Fibroblast of skin of right biceps (primary cell): ENCODE measurements at regions not wholly inside any gene's neighbourhood (a gene's known extent, or its start where the extent isn't known, plus 50 kb on each side); places are given as distances from the start of the nearest gene placed in this dataset.
A peak's percentile ranks its signal among the peaks of the same experiment; 100 is the strongest.
"Not testable (repeated sequence)": the region's sequence is repeated elsewhere in the genome, so short reads cannot be mapped to it uniquely, and the experiment has no call there.

Experiments
- DNase-seq: peaks from one replicate; pipeline ENCODE4 v3.0.0-alpha.2; 2013

GRCh38 chr2:114066186-114066747 is 176.4 kb downstream of the ACTR3 start:
- no peak for DNase-seq

GRCh38 chr2:114068438-114068837 is 178.5 kb downstream of the ACTR3 start:
- DNase-seq, result no peak

DNA sequence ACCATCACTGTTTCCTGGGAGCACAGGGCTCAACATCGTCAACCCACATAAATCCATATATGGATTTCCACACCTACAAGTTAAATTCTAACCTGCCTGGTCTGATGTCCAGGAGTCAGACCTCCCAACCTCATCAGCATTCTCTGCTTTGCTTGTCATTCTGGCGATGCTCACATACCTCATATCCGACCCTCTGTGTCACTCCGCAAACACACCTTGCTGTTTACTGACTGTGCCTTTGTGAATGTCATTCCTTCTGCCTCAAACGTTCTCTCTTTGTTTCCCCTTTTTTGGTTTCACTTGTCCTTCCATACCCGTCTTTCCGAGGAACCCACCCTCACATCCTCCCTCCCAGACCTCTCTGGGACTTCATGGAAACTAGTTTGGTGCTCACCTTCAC is 187.1 kb downstream of the ACTR3 start:
- DNase-seq, result no peak

DNA sequence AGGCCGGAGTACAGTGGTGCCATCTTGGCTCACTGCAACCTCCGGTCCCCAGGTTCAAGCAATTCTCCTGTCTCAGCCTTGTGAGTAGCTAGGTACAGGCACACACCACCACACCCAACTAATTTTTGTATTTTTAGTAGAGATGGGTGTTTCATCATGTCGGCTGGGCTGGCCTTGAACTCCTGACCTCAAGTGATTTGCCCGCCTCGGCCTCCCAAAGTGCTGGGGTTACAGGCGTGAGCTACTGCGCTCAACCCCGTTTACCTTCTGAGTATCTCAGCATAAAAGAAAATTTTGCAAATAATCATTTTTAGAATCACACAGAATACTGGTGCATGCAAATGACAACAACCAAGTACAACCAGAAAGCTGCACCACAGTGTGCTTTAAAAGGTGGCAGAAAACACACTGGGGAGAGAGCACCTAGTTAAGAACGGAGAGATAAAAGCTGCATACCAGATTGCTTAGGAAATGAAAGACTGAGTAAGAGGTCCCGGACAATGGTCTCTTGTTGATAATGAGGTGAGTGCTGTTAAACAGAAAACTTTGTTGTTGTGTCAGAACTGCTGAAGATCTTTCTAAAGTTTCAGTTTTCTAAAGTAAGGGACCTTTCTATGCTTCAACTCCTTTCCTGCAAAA is 189.6 kb downstream of the ACTR3 start:
- no peak for DNase-seq

- no peak for DNase-seq
Observed at GRCh38 chr2:114082731-114083433, 193.0 kb downstream of the ACTR3 start.

DNA sequence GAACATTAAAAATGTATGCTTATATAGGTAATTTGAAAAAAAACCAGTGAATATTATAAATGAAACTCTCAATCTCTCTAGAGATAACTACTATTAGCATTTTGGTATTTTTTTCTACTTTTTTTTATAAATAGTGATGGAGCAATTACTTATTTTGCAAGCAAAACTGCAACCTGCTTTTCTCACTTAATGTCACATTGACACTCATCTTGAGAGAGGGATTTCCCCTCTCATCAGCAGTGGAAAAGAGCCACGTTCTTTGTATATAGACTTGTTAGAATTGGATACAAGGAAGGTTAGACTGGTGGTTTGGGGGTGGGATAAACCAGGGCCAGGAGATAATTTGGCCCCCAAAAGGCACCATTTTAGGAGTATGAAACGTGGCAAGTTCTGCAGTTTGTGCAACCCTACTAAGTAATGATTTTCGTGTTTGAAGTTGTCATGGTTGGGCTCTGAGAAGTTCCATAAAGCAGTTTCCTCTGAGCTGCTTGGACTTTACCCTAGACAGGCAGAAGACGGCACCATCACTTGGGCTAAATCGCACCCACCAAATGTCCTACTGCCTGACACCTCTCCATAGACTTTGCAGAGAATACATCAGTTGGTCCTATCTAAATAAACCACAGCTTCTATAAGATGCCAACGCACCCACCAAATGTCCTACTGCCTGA is 194.0 kb downstream of the ACTR3 start:
- DNase-seq, result no peak

DNA sequence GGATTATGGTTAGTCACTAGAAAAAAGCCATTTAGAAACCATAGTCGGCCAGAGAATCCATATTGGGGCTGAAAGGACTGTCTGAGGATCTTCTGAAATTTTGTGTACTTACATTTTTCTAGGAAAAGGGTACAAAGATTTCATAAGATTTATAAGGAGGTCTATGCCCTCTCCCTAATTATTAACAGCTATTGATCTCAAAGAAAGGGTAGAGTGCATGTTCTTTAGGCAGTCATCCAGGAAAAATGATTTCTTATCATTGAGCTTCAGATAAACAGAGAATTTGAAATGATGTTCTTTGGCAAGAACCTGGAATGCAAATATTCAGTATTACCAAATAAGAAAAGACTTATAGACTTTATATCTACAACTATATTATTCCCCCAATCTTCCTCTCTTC is 195.3 kb downstream of the ACTR3 start:
- no peak for DNase-seq

DNA sequence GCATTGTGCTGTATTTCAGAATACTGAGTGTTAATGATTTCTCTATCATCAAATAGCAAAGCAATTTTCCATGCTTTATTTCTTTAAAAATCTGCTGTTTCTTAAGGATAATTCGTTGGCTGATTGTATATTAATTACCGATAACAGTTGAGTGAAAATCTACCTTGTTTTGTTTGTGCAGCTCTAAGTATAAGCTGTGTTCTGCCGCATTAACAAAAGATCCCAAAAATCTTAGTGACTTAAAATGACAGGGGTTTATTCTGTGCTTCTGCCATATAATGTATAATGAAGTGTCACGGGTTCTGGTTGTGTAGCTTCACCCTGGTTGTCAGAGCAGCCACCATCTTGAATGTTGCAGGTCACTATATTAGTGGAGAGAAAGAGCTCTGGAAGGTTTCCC is 196.1 kb downstream of the ACTR3 start:
- DNase-seq, result no peak

DNA sequence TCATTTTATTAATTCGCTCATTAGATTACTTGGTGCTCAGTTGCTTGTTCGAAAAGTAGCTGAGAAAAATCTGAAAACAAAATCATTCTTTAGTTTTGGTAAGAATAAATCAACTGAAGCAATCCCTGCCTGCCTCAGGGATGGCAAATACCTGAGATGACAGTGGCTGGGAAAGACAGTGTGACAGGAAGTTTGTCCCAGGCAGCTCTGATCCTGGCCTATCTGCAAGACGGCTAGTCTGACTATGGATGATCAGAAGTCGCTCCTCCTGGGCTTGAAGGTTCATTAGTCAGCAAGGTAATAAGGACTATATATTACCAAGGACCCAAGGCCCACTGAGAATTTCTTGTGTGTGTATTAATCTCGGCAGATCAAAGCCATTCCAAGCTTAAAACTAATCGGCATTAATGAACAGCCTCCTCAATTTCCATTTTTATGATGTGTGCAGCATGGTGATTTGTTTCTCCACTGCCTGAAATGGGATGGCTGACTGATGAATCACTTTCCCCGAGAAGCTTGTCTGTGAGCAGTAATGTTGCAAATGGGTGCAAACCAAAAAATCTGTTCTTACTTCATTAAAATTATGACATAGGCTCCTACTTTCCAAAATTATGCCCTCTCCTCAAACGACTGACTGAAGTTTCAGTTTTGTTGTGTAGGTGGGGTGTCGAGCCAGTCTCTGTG is 199.9 kb downstream of the ACTR3 start:
- no peak for DNase-seq

- DNase-seq, result no peak
Observed at GRCh38 chr2:114091010-114091409, 201.1 kb downstream of the ACTR3 start.

DNA sequence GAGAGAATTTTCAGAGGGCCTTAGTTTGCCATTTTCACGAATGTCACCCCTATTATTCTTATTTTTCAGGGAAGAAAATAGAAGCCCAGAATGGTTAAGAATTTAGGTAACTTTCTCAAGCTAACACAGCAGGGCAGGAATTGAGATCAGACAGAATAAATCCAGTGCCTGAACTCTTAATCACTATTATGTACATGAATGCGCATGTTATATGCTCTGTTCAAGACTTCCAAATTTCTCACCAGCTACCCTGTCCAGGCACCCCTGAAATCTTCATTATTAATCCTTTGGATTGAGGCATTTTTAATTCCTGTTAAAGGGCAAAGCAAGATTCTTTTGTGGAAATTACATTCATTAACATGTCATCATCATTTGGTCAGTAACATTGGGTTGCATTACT is 218.4 kb downstream of the ACTR3 start:
- no peak for DNase-seq

- DNase-seq, result no peak
Observed at GRCh38 chr2:114108824-114109416, 219.0 kb downstream of the ACTR3 start.

DNA sequence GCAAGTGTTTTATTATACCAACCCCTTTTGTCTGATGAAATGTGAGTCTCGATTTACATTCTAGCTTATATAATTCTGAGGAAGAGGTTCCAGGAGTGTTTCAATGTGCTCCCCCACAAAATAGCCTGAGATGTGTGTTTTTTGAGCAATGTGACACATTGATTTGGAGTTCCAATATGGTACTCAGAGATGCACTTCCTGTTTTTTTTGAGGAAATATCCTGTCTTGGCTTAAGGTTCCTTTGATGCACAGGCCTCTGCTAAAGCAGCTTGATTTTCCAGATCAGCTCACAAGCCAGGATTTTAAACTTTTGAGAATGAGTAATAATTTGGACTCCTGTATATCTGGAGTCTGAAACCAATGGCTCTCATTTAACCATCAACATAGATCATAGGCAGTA is 221.4 kb downstream of the ACTR3 start:
- DNase-seq, result no peak

- DNase-seq, result no peak
Observed at GRCh38 chr2:114113518-114113917, 223.6 kb downstream of the ACTR3 start.

DNA sequence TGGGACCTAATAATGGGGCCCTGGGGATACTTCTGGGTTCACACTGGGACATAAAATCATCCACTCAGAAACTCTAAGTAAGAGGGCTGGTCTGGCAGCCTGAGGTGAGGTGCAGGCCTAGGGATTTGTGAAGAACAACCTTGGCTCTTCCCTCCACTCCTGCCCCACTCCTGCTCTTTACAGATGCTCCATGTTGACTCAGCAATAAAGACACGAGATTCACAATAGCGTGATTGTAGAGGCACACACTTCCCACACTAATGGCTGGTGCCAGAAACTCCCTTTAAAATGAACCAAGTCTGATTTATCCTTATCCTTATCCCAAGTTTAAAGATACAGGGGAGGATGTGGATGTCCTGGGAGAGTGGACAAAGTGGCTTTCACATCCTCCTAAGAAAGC is 228.2 kb downstream of the ACTR3 start:
- no peak for DNase-seq

- DNase-seq, result no peak
Observed at GRCh38 chr2:114119862-114120261, 230.0 kb downstream of the ACTR3 start.

DNA sequence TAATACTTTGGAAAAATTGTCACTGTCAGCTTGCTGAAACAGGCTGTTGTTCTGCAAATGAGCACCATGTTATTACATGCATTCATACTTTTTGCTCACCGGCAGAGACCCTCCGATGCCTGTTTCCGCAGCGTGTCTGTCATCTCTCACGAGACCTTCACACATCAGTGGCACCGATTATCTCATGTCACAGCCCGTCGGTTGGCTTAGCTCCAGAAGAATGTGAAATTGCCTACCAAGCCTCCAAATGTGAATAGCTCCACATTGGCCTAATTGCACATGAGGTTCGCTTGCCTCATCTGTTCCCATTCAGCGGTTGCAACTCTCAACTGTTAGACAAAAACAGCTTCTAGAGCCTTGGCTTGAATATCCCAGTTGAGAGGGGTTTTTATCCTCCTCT is 233.0 kb downstream of the ACTR3 start:
- no peak for DNase-seq

GRCh38 chr2:114123925-114124324 is 234.0 kb downstream of the ACTR3 start:
- no peak for DNase-seq

- DNase-seq, result peak; percentile 16
Observed at GRCh38 chr2:114127372-114127771, 237.5 kb downstream of the ACTR3 start.

DNA sequence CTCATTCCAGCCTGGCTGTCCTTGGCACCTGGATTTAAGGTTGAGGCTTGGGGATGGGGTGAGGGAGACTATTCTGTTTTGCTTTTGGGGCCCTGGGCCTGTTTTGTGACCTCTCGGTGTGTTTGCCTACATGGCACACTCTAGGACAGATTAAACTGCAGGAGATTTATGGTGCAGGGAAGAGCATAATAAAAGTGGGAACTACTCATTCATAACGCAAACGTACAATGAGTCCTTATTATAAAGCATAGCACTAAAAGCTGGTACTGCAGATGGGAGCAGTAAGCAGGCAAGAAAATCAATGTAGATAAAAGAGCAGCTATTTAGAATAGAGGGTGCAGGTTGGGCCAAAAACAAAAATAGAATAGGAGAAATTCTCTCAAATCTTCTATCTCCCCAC is 238.4 kb downstream of the ACTR3 start:
- DNase-seq, result no peak

GRCh38 chr2:114128725-114129124 is 238.8 kb downstream of the ACTR3 start:
- DNase-seq, result no peak

DNA sequence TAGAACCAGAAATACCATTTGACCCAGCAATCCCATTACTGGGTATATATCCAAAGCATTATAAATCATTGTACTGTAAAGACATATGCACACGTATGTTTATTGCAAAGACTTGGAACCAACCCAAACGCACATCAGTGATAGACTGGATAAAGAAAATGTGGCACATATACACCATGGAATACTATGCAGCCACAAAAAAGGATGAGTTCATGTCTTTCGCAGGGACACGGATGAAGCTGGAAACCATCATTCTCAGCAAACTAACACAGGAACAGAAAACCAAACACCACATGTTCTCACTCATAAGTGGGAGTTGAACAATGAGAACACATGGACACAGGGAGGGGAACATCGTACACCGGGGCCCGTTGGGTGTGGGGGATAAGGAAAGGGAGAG is 242.2 kb downstream of the ACTR3 start:
- not testable (repeated sequence) for DNase-seq

DNA sequence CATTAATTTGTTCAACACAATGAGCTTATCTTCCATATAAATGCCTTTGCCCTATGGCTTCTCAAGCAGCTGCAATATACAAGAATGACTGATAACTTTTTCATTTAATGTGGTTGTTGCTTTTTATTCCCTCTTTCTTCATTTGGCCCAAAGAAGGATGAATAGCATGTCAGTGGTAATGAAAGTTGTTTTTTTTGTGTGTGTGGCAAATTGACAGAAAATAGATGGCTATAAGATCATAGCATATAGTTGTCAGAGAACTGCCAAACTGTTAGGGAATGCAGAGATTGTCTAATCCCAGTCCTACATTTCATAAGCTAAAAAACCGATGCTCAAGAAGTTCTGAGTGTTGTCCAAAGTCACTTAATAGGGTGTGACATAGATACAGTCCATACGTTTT is 244.3 kb downstream of the ACTR3 start:
- DNase-seq, result no peak
